BJ (cell line): ENCODE measurements at regions not wholly inside any gene's neighbourhood (a gene's known extent, or its start where the extent isn't known, plus 50 kb on each side); places are given as distances from the start of the nearest gene placed in this dataset.
A peak's percentile ranks its signal among the peaks of the same experiment; 100 is the strongest.

ENCODE experiments used
- CTCF ChIA-PET: fragments of 350-600 bp; formaldehyde crosslinking; extraction: SDS; loops from one replicate; lab custom pipeline; 2021; ENCODE audit warnings: antibody characterized with exemption, inconsistent platforms; lab: Yijun Ruan, JAX
- POLR2A ChIA-PET: fragments of 300-600 bp; sonication (Branson Sonifier 250); formaldehyde crosslinking; extraction: SDS; loops from one replicate; lab custom pipeline; 2021; ENCODE audit warnings: antibody characterized with exemption; lab: Charles Lee
- DNase-seq: peaks from one replicate; pipeline ENCODE4 v3.0.0-alpha.2; 2011; ENCODE audit warnings: low read depth
- H3K27me3 ChIP-seq: 2 replicates; pipeline ENCODE4 v1.6.0; 2011; ENCODE audit warnings: low read length; ENCODE audit not compliant: control insufficient read depth, insufficient read depth
- H3K36me3 ChIP-seq: 2 replicates; pipeline ENCODE4 v1.5.1; 2011; ENCODE audit warnings: low read length; ENCODE audit not compliant: control insufficient read depth, insufficient read depth
- H3K4me3 ChIP-seq: 2 replicates; pipeline ENCODE4 v1.5.1; 2011; ENCODE audit warnings: low read depth, mild to moderate bottlenecking, control low read depth, low read length
- CTCF ChIP-seq: IDR thresholded peaks from 2 replicates; pipeline ENCODE4 v1.5.1; 2011; ENCODE audit warnings: low read depth, mild to moderate bottlenecking, control low read depth, inconsistent platforms, low read length, moderate library complexity; ENCODE audit not compliant: insufficient read depth

GRCh38 chr7:84258628-84259027 lies 64.0 kb upstream of the SEMA3A start:
- DNase-seq: peak; percentile 58
- CTCF ChIA-PET: interaction anchor here (0.8 kb wide), 1 partner anchor 323 kb away, joined by 3 read pairs; no protein-coding TSS in a partner anchor
- POLR2A ChIA-PET: interaction anchor here (0.6 kb wide), 1 partner anchor 254 kb away, joined by 3 read pairs; no protein-coding TSS in a partner anchor
- H3K36me3 ChIP-seq: no peaks in the 10 kb centered on the region
- no peak for TF ChIP-seq CTCF
- H3K4me3 ChIP-seq: no peak overlapping the region
- no peaks in the 10 kb centered on the region for H3K27me3 ChIP-seq

GRCh38 chr7:84256571-84256971 lies 62.0 kb upstream of the SEMA3A start:
- DNase-seq: no peak
- CTCF ChIA-PET: no interaction called here

GRCh38 chr7:84251277-84251781 lies 56.7 kb upstream of the SEMA3A start:
- POLR2A ChIA-PET: no interaction called here
- no peak for DNase-seq
- Histone ChIP-seq H3K27me3 (no peaks in the 10 kb centered on the region), H3K4me3 (no peak overlapping the region), H3K36me3 (no peaks in the 10 kb centered on the region)
- TF ChIP-seq CTCF: no peak
- CTCF ChIA-PET: no interaction called here

More at GRCh38 chr7:84256571-84256971, 62.0 kb upstream of the SEMA3A start:
- no peak overlapping the region for H3K4me3 ChIP-seq
- no peaks in the 10 kb centered on the region for H3K36me3 ChIP-seq
- POLR2A ChIA-PET: no interaction called here
- TF ChIP-seq CTCF: no peak
- no peaks in the 10 kb centered on the region for H3K27me3 ChIP-seq

GRCh38 chr7:84250452-84250851 lies 55.9 kb upstream of the SEMA3A start:
- Histone ChIP-seq H3K4me3 (no peak overlapping the region), H3K36me3 (no peaks in the 10 kb centered on the region), H3K27me3 (no peaks in the 10 kb centered on the region)
- CTCF ChIA-PET: no interaction called here
- POLR2A ChIA-PET: no interaction called here
- TF ChIP-seq CTCF: no peak
- DNase-seq: no peak

GRCh38 chr7:84249656-84250055 lies 55.1 kb upstream of the SEMA3A start:
- CTCF ChIA-PET: no interaction called here
- DNase-seq: no peak
- POLR2A ChIA-PET: no interaction called here
- Histone ChIP-seq H3K27me3 (no peaks in the 10 kb centered on the region), H3K4me3 (no peak overlapping the region), H3K36me3 (no peaks in the 10 kb centered on the region)
- TF ChIP-seq CTCF: no peak
